ENCODE measurements at regions not wholly inside any gene's neighbourhood (a gene's known extent, or its start where the extent isn't known, plus 50 kb on each side); places are given as distances from the start of the nearest gene placed in this dataset.

- H3K27ac ChIP-seq, result no peak overlapping the region
Observed at GRCh38 chr6:168247443-168248147, 72.0 kb downstream of the DACT2 start.

GRCh38 chr6:168244961-168245551 lies 74.5 kb downstream of the DACT2 start:
- H3K9me3 ChIP-seq, result no peaks in the 10 kb centered on the region
- no peaks in the 10 kb centered on the region for H3K36me3 ChIP-seq
- no peak overlapping the region for H3K27ac ChIP-seq
- no peaks in the 10 kb centered on the region for H3K4me1 ChIP-seq (ENCODE audit: control insufficient read depth in 1 of 2, low read depth in 2 of 2)
- TF ChIP-seq CTCF (IDR thresholded peaks at IDR 0.05), result no peak
- no peak overlapping the region for H3K4me3 ChIP-seq
- no peak for DNase-seq (ENCODE audit: low spot score)
- ATAC-seq (ENCODE audit: insufficient number of reproducible peaks, low FRiP score, low read depth), result no peak
- no peaks in the 10 kb centered on the region for H3K27me3 ChIP-seq (replicated peaks; ENCODE audit: insufficient read depth)

More at GRCh38 chr6:168247443-168248147, 72.0 kb downstream of the DACT2 start:
- no peak for ATAC-seq (ENCODE audit: insufficient number of reproducible peaks, low FRiP score, low read depth)
- H3K4me3 ChIP-seq, result no peak overlapping the region
- no peak for DNase-seq (ENCODE audit: low spot score)
- no peaks in the 10 kb centered on the region for H3K27me3 ChIP-seq (replicated peaks; ENCODE audit: insufficient read depth)
- no peak for TF ChIP-seq CTCF (IDR thresholded peaks at IDR 0.05)
- H3K36me3 ChIP-seq, result no peaks in the 10 kb centered on the region
- no peaks in the 10 kb centered on the region for H3K9me3 ChIP-seq
- no peaks in the 10 kb centered on the region for H3K4me1 ChIP-seq (ENCODE audit: control insufficient read depth in 1 of 2, low read depth in 2 of 2)

GRCh38 chr6:168243812-168244376 lies 75.7 kb downstream of the DACT2 start:
- H3K27ac ChIP-seq, result no peak overlapping the region
- no peak overlapping the region for H3K4me3 ChIP-seq
- no peak for ATAC-seq (ENCODE audit: insufficient number of reproducible peaks, low FRiP score, low read depth)
- no peaks in the 10 kb centered on the region for H3K36me3 ChIP-seq
- DNase-seq (ENCODE audit: low spot score), result no peak
- H3K27me3 ChIP-seq (replicated peaks; ENCODE audit: insufficient read depth), result no peaks in the 10 kb centered on the region
- TF ChIP-seq CTCF (IDR thresholded peaks at IDR 0.05), result no peak
- no peaks in the 10 kb centered on the region for H3K4me1 ChIP-seq (ENCODE audit: control insufficient read depth in 1 of 2, low read depth in 2 of 2)
- no peaks in the 10 kb centered on the region for H3K9me3 ChIP-seq

- Histone ChIP-seq H3K27me3 (replicated peaks; ENCODE audit: insufficient read depth) (no peaks in the 10 kb centered on the region), H3K36me3 (no peaks in the 10 kb centered on the region), H3K4me1 (ENCODE audit: control insufficient read depth in 1 of 2, low read depth in 2 of 2) (no peaks in the 10 kb centered on the region), H3K9me3 (no peaks in the 10 kb centered on the region), H3K27ac (no peak overlapping the region), H3K4me3 (no peak overlapping the region)
- ATAC-seq (ENCODE audit: insufficient number of reproducible peaks, low FRiP score, low read depth) (no peak), DNase-seq (ENCODE audit: low spot score) (no peak)
- TF ChIP-seq CTCF (IDR thresholded peaks at IDR 0.05), result no peak
Observed at GRCh38 chr6:168242940-168243225, 76.7 kb downstream of the DACT2 start.

- no peak for ATAC-seq (ENCODE audit: insufficient number of reproducible peaks, low FRiP score, low read depth)
- no peaks in the 10 kb centered on the region for H3K36me3 ChIP-seq
- H3K4me1 ChIP-seq (ENCODE audit: control insufficient read depth in 1 of 2, low read depth in 2 of 2), result no peaks in the 10 kb centered on the region
- DNase-seq (ENCODE audit: low spot score), result no peak
- no peaks in the 10 kb centered on the region for H3K27me3 ChIP-seq (replicated peaks; ENCODE audit: insufficient read depth)
- no peaks in the 10 kb centered on the region for H3K9me3 ChIP-seq
- H3K4me3 ChIP-seq, result no peak overlapping the region
- H3K27ac ChIP-seq, result no peak overlapping the region
- no peak for TF ChIP-seq CTCF (IDR thresholded peaks at IDR 0.05)
Observed at GRCh38 chr6:168242111-168242939, 77.3 kb downstream of the DACT2 start.
